Epithelial cell of esophagus (primary cell): ENCODE measurements at regions not wholly inside any gene's neighbourhood (a gene's known extent, or its start where the extent isn't known, plus 50 kb on each side); places are given as distances from the start of the nearest gene placed in this dataset.

Source experiments
- DNase-seq: peaks from one replicate; pipeline ENCODE4 v3.0.0; 2010; ENCODE audit warnings: low read depth
- H3K4me3 ChIP-seq: 2 replicates; pipeline ENCODE4 v1.5.1; 2011; ENCODE audit warnings: mild to moderate bottlenecking, low read length, control low read depth
- CTCF ChIP-seq: IDR thresholded peaks from 2 replicates; pipeline ENCODE4 v1.5.1; 2011; ENCODE audit warnings: low read depth, mild to moderate bottlenecking, low read length, control low read depth, inconsistent platforms; ENCODE audit not compliant: insufficient read depth; ENCODE audit errors: missing control alignments

GRCh38 chr1:193974286-193974798, 787.9 kb upstream of the B3GALT2 start:
- peak; percentile 56 for DNase-seq
- H3K4me3 ChIP-seq, result no peak overlapping the region
- TF ChIP-seq CTCF, result no peak

GRCh38 chr1:193973428-193973827, 787.0 kb upstream of the B3GALT2 start:
- no peak for DNase-seq
- no peak for TF ChIP-seq CTCF
- no peak overlapping the region for H3K4me3 ChIP-seq

- no peak overlapping the region for H3K4me3 ChIP-seq
- peak; percentile 94 for DNase-seq
- TF ChIP-seq CTCF, result no peak
Observed at GRCh38 chr1:193971595-193971994, 785.2 kb upstream of the B3GALT2 start.

DNA sequence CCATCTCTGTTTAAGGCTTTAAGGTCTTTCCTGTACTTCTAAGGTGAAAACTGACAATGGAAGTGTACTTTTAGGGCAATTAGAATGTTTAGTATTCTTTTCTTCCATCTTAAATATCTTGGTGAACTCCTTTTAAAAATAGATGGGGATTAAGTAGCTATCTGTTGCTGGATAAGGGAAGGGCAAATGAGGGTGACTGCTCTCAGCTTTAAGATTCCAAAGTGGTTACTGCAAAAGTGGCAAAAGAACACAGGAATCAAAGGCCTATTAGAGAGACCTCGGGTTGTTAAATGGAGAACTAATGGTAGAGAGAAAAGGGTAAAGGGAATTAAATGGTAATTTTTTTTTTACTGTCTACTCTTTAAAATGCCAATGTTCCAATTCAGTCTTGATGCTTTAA, 774.1 kb upstream of the B3GALT2 start:
- DNase-seq, result no peak
- no peak for TF ChIP-seq CTCF
- no peak overlapping the region for H3K4me3 ChIP-seq

- no peak for DNase-seq
- no peak for TF ChIP-seq CTCF
- H3K4me3 ChIP-seq, result no peak overlapping the region
Observed at GRCh38 chr1:193960040-193960439, 773.6 kb upstream of the B3GALT2 start.

GRCh38 chr1:193957556-193958095, 771.2 kb upstream of the B3GALT2 start:
- TF ChIP-seq CTCF, result no peak
- peak; percentile 8 for DNase-seq
- no peak overlapping the region for H3K4me3 ChIP-seq

- no peak for TF ChIP-seq CTCF
- H3K4me3 ChIP-seq, result no peak overlapping the region
- DNase-seq, result no peak
Observed at GRCh38 chr1:193952778-193953374, 766.5 kb upstream of the B3GALT2 start.
